AG20443 (cell line): ENCODE measurements at regions not wholly inside any gene's neighbourhood (a gene's known extent, or its start where the extent isn't known, plus 50 kb on each side); places are given as distances from the start of the nearest gene placed in this dataset.
"Not testable (repeated sequence)": the region's sequence is repeated elsewhere in the genome, so short reads cannot be mapped to it uniquely, and the experiment has no call there.

Experiments
- DNase-seq: peaks from one replicate; pipeline ENCODE4 v3.0.0; 2012; ENCODE audit warnings: low spot score, mixed read lengths

GRCh38 chr3:56924700-56925099 lies 123.0 kb upstream of the ARHGEF3 start:
- not testable (repeated sequence) for DNase-seq

GRCh38 chr3:56923526-56924224 lies 121.9 kb upstream of the ARHGEF3 start:
- DNase-seq: peak; percentile 23

- peak; percentile 34 for DNase-seq
Measured at GRCh38 chr3:56921573-56922453, 120.1 kb upstream of the ARHGEF3 start.

GRCh38 chr3:56919797-56920195 lies 118.0 kb upstream of the ARHGEF3 start:
- no peak for DNase-seq

GRCh38 chr3:56919137-56919796 lies 117.5 kb upstream of the ARHGEF3 start:
- DNase-seq: no peak

- DNase-seq: no peak
Measured at GRCh38 chr3:56918111-56918568, 116.4 kb upstream of the ARHGEF3 start.

GRCh38 chr3:56917361-56918110 lies 115.8 kb upstream of the ARHGEF3 start:
- DNase-seq: no peak

- DNase-seq: no peak
Measured at GRCh38 chr3:56916716-56917360, 115.1 kb upstream of the ARHGEF3 start.

- DNase-seq: no peak
Measured at GRCh38 chr3:56915966-56916586, 114.3 kb upstream of the ARHGEF3 start.

GRCh38 chr3:56914646-56915045 lies 112.9 kb upstream of the ARHGEF3 start:
- DNase-seq: no peak

- DNase-seq: no peak
Measured at GRCh38 chr3:56911363-56911762, 109.6 kb upstream of the ARHGEF3 start.

- DNase-seq: no peak
Measured at GRCh38 chr3:56909349-56909748, 107.6 kb upstream of the ARHGEF3 start.

- DNase-seq: no peak
Measured at GRCh38 chr3:56908004-56908403, 106.3 kb upstream of the ARHGEF3 start.

- DNase-seq: no peak
Measured at GRCh38 chr3:56904552-56905215, 102.9 kb upstream of the ARHGEF3 start.

- DNase-seq: no peak
Measured at GRCh38 chr3:56903231-56903782, 101.6 kb upstream of the ARHGEF3 start.

- DNase-seq: no peak
Measured at GRCh38 chr3:56902468-56903160, 100.9 kb upstream of the ARHGEF3 start.

- no peak for DNase-seq
Measured at GRCh38 chr3:56900801-56901200, 99.1 kb upstream of the ARHGEF3 start.

GRCh38 chr3:56899851-56900250 lies 98.1 kb upstream of the ARHGEF3 start:
- no peak for DNase-seq

- no peak for DNase-seq
Measured at GRCh38 chr3:56899078-56899477, 97.3 kb upstream of the ARHGEF3 start.
